Mesenchymal stem cell (in vitro differentiated cells and primary cell): ENCODE measurements at regions not wholly inside any gene's neighbourhood (a gene's known extent, or its start where the extent isn't known, plus 50 kb on each side); places are given as distances from the start of the nearest gene placed in this dataset.
"Not testable (repeated sequence)": the region's sequence is repeated elsewhere in the genome, so short reads cannot be mapped to it uniquely, and the experiment has no call there.

ENCODE experiments used
- DNase-seq: peaks from one replicate; pipeline ENCODE4 v3.0.0-alpha.2; 2013
- H2AFZ ChIP-seq: one replicate; pipeline ENCODE4 v1.6.1; 2013; ENCODE audit warnings: low read depth, mild to moderate bottlenecking, control low read depth, inconsistent platforms, low read length, moderate library complexity
- H2AK5ac ChIP-seq: 2 replicates; pipeline ENCODE4 v1.6.1; 2013; ENCODE audit warnings: low read length, moderate library complexity, mild to moderate bottlenecking, inconsistent platforms; ENCODE audit not compliant: severe bottlenecking
- H2BK120ac ChIP-seq: one replicate; pipeline ENCODE4 v1.6.1; 2013; ENCODE audit warnings: low read depth, mild to moderate bottlenecking, inconsistent platforms, low read length, moderate library complexity
- H2BK12ac ChIP-seq, 2 experiments: one replicate each; pipeline ENCODE4 v1.6.1; 2013; ENCODE audit warnings: inconsistent platforms in 2 of 2, low read length in 2 of 2, mild to moderate bottlenecking in 2 of 2, moderate library complexity in 2 of 2, control low read depth in 1 of 2
- H2BK15ac ChIP-seq: one replicate; pipeline ENCODE4 v1.6.1; 2013; ENCODE audit warnings: mild to moderate bottlenecking, low read depth, inconsistent platforms; ENCODE audit not compliant: poor library complexity, severe bottlenecking
- H2BK5ac ChIP-seq: 2 replicates; pipeline ENCODE4 v1.6.1; 2013; ENCODE audit warnings: low read depth, mild to moderate bottlenecking, low read length, control low read depth, inconsistent platforms; ENCODE audit not compliant: poor library complexity, severe bottlenecking
- H3K14ac ChIP-seq, 2 experiments: one replicate each; pipeline ENCODE4 v1.6.1; 2013; ENCODE audit warnings: inconsistent platforms in 2 of 2, low read length in 2 of 2, control low read depth in 1 of 2, mild to moderate bottlenecking in 1 of 2, moderate library complexity in 1 of 2
- H3K18ac ChIP-seq, 2 experiments: one replicate each; pipeline ENCODE4 v1.6.1; 2013; ENCODE audit warnings: inconsistent platforms in 2 of 2, low read length in 2 of 2, control low read depth in 1 of 2, low read depth in 1 of 2, mild to moderate bottlenecking in 1 of 2
- H3K23ac ChIP-seq, 2 experiments: one replicate each; pipeline ENCODE4 v1.6.1; 2013; ENCODE audit warnings: inconsistent platforms in 2 of 2, low read length in 2 of 2, mild to moderate bottlenecking in 2 of 2, moderate library complexity in 2 of 2, control low read depth in 1 of 2
- H3K27ac ChIP-seq: 2 replicates; pipeline ENCODE4 v1.5.1; 2013; ENCODE audit warnings: mild to moderate bottlenecking, moderate library complexity, low read length, control low read depth, inconsistent platforms; ENCODE audit not compliant: poor library complexity, severe bottlenecking
- H3K27me3 ChIP-seq, 2 experiments: 2 replicates each; pipeline versions ENCODE4 v1.6.1 to v1.7.0; 2013; ENCODE audit warnings: low read length in 2 of 2, mild to moderate bottlenecking in 2 of 2, moderate library complexity in 2 of 2, control low read depth in 1 of 2, inconsistent platforms in 1 of 2; ENCODE audit not compliant: control insufficient read depth in 1 of 2, insufficient read depth in 1 of 2
- H3K36me3 ChIP-seq, 2 experiments: 2 replicates each; pipeline versions ENCODE4 v1.6.1 to v1.7.0; 2013; ENCODE audit warnings: low read length in 2 of 2, control low read depth in 1 of 2, inconsistent platforms in 1 of 2, low read depth in 1 of 2, mild to moderate bottlenecking in 1 of 2; ENCODE audit not compliant: insufficient read depth in 2 of 2, control insufficient read depth in 1 of 2
- H3K4ac ChIP-seq, 2 experiments: one replicate each; pipeline ENCODE4 v1.6.1; 2013; ENCODE audit warnings: inconsistent platforms in 2 of 2, low read length in 2 of 2, mild to moderate bottlenecking in 2 of 2, moderate library complexity in 2 of 2, control low read depth in 1 of 2, low read depth in 1 of 2
- H3K4me1 ChIP-seq: 2 replicates; pipeline ENCODE4 v1.6.1; 2013; ENCODE audit warnings: low read depth, low read length, control low read depth; ENCODE audit not compliant: control insufficient read depth, insufficient read depth
- H3K4me2 ChIP-seq: 2 replicates; pipeline ENCODE4 v1.6.1; 2013; ENCODE audit warnings: low read length, mild to moderate bottlenecking, inconsistent platforms; ENCODE audit not compliant: poor library complexity, severe bottlenecking
- H3K4me3 ChIP-seq, 2 experiments: 2 replicates each; pipeline versions ENCODE4 v1.5.1 to v1.7.0; 2013; ENCODE audit warnings: low read length in 2 of 2, mild to moderate bottlenecking in 2 of 2, control low read depth in 1 of 2, low read depth in 1 of 2; ENCODE audit not compliant: insufficient read depth in 1 of 2
- H3K79me1 ChIP-seq: replicated peaks from 2 replicates; pipeline ENCODE4 v1.6.1; 2013; ENCODE audit warnings: mild to moderate bottlenecking, control low read depth, low read length, inconsistent platforms; ENCODE audit not compliant: poor library complexity, severe bottlenecking
- H3K9ac ChIP-seq: 2 replicates; pipeline ENCODE4 v1.7.0; 2013; ENCODE audit warnings: mild to moderate bottlenecking, low read length, moderate library complexity
- H3K9me3 ChIP-seq: 2 replicates; pipeline ENCODE4 v1.7.0; 2013; ENCODE audit warnings: mild to moderate bottlenecking, low read length; ENCODE audit not compliant: control insufficient read depth
- H4K8ac ChIP-seq: one replicate; pipeline ENCODE4 v1.6.1; 2013; ENCODE audit warnings: inconsistent platforms, mild to moderate bottlenecking, low read length, moderate library complexity
- H4K91ac ChIP-seq: one replicate; pipeline ENCODE4 v1.6.1; 2013; ENCODE audit warnings: mild to moderate bottlenecking, low read length, inconsistent platforms
- WGBS: methylation state at CpG from one replicate; pipeline ENCODE4 v1.1.7; 2013; ENCODE audit warnings: mixed read lengths; 5-methylcytosine and 5-hydroxymethylcytosine counted together

- Histone ChIP-seq H3K14ac (no peak overlapping the region), H3K9ac (no peak overlapping the region), H2AK5ac (no peak overlapping the region), H3K4me3 (no peak overlapping the region), H3K79me1 (no peaks in the 10 kb centered on the region), H2AFZ (no peak overlapping the region), H3K23ac (no peak overlapping the region), H3K27ac (no peak overlapping the region), H3K4ac (no peak overlapping the region), H3K27me3 (no peaks in the 10 kb centered on the region), H4K91ac (no peak overlapping the region), H3K36me3 (no peaks in the 10 kb centered on the region), H2BK5ac (no peak overlapping the region), H3K18ac (no peak overlapping the region), H4K8ac (no peak overlapping the region), H3K9me3 (no peaks in the 10 kb centered on the region), H3K4me2 (no peak overlapping the region), H2BK120ac (no peak overlapping the region), H2BK12ac (no peak overlapping the region), H3K4me1 (no peaks in the 10 kb centered on the region), H2BK15ac (no peak overlapping the region)
- WGBS, result 29% methylated on average over 1 of the region's 2 CpGs
- DNase-seq, result no peak
These were observed 817.0 kb downstream of the SORCS1 start for GRCh38 chr10:106347547-106347946.

GRCh38 chr10:106343539-106343938 is 821.0 kb downstream of the SORCS1 start:
- not testable (repeated sequence) for H3K9me3 ChIP-seq, H3K4me1 ChIP-seq, H3K36me3 ChIP-seq, H3K27ac ChIP-seq, H3K4me2 ChIP-seq, H4K8ac ChIP-seq, H2BK12ac ChIP-seq, H2BK15ac ChIP-seq, H3K23ac ChIP-seq, H3K9ac ChIP-seq, H2BK5ac ChIP-seq, H3K27me3 ChIP-seq, H2BK120ac ChIP-seq, H3K14ac ChIP-seq, DNase-seq, H3K4me3 ChIP-seq, H2AFZ ChIP-seq, H3K4ac ChIP-seq, H3K18ac ChIP-seq, H2AK5ac ChIP-seq, H4K91ac ChIP-seq, H3K79me1 ChIP-seq
- WGBS, result 80% methylated on average over 9 of the region's 10 CpGs

- Histone ChIP-seq H2AFZ (no peak overlapping the region), H3K18ac (no peak overlapping the region), H3K23ac (no peak overlapping the region), H3K4ac (no peak overlapping the region), H2BK12ac (no peak overlapping the region), H3K36me3 (no peaks in the 10 kb centered on the region), H3K9me3 (no peaks in the 10 kb centered on the region), H3K27ac (no peak overlapping the region), H3K9ac (no peak overlapping the region), H3K4me3 (no peak overlapping the region), H3K27me3 (no peaks in the 10 kb centered on the region), H3K4me2 (no peak overlapping the region), H4K91ac (no peak overlapping the region), H2AK5ac (no peak overlapping the region), H2BK5ac (no peak overlapping the region), H3K14ac (no peak overlapping the region), H3K79me1 (no peaks in the 10 kb centered on the region), H2BK120ac (no peak overlapping the region), H4K8ac (no peak overlapping the region), H2BK15ac (no peak overlapping the region), H3K4me1 (no peaks in the 10 kb centered on the region)
- no peak for DNase-seq
- 75% methylated on average over 3 of the region's 3 CpGs for WGBS
These were observed 823.1 kb downstream of the SORCS1 start for GRCh38 chr10:106341356-106341755.

GRCh38 chr10:106338486-106338885 is 826.0 kb downstream of the SORCS1 start:
- Histone ChIP-seq H3K27me3 (no peaks in the 10 kb centered on the region), H3K27ac (no peak overlapping the region), H3K4me3 (no peak overlapping the region), H3K4me2 (no peak overlapping the region), H3K9ac (no peak overlapping the region), H2AFZ (no peak overlapping the region), H2BK5ac (no peak overlapping the region), H2BK120ac (no peak overlapping the region), H4K91ac (no peak overlapping the region), H3K18ac (no peak overlapping the region), H3K9me3 (no peaks in the 10 kb centered on the region), H3K23ac (no peak overlapping the region), H2AK5ac (no peak overlapping the region), H3K79me1 (no peaks in the 10 kb centered on the region), H3K14ac (no peak overlapping the region), H3K4ac (no peak overlapping the region), H3K4me1 (no peaks in the 10 kb centered on the region), H2BK15ac (no peak overlapping the region), H3K36me3 (no peaks in the 10 kb centered on the region), H2BK12ac (no peak overlapping the region), H4K8ac (no peak overlapping the region)
- DNase-seq, result no peak
- WGBS, result 52% methylated on average over 2 of the region's 2 CpGs
